Caco-2 (cell line): ENCODE measurements at regions not wholly inside any gene's neighbourhood (a gene's known extent, or its start where the extent isn't known, plus 50 kb on each side); places are given as distances from the start of the nearest gene placed in this dataset.

Experiments
- BruUV-seq: library from RNA; stranded (reverse); fragments of 400-500 nt; replicated peaks from 2 replicates; lab custom pipeline; 2021; lab: Mats Ljungman, UMichigan
- CTCF ChIA-PET: fragments of 300-600 bp; sonication (Branson Sonifier 250); formaldehyde crosslinking; loops from one replicate; lab custom pipeline; 2022; ENCODE audit warnings: antibody characterized with exemption; lab: Charles Lee
- POLR2A ChIA-PET: fragments of 300-600 bp; sonication (Branson Sonifier 250); formaldehyde crosslinking; loops from one replicate; lab custom pipeline; 2022; ENCODE audit warnings: antibody characterized with exemption; lab: Charles Lee
- DNase-seq, 2 experiments: peaks; one replicate each; pipeline versions ENCODE4 v3.0.0 to v3.0.0-alpha.2; 2020 to 2022
- H3K27me3 ChIP-seq: replicated peaks from 2 replicates; pipeline ENCODE4 v1.6.0; 2011; ENCODE audit warnings: low read length; ENCODE audit not compliant: control insufficient read depth, insufficient read depth
- H3K36me3 ChIP-seq: 2 replicates; pipeline ENCODE4 v1.5.1; 2011; ENCODE audit warnings: low read length; ENCODE audit not compliant: control insufficient read depth, insufficient read depth
- H3K4me1 ChIP-seq: fragments of 250-450 bp; sonication (Bioruptor Pico); 2 replicates; pipeline ENCODE4 v1.5.1; 2020; ENCODE audit warnings: mild to moderate bottlenecking
- H3K4me3 ChIP-seq: 2 replicates; pipeline ENCODE4 v1.5.1; 2011; ENCODE audit warnings: low read depth, mild to moderate bottlenecking, control low read depth, low read length
- H3K9me3 ChIP-seq: fragments of 250-450 bp; sonication (Bioruptor Pico); 2 replicates; pipeline ENCODE4 v1.5.1; 2020; ENCODE audit warnings: mild to moderate bottlenecking, moderate library complexity
- H3K27ac Mint-ChIP-seq: one replicate; pipeline ENCODE4 v1.8.0; 2022; ENCODE audit warnings: mixed read lengths; ENCODE audit not compliant: unreplicated experiment
- H3K27me3 Mint-ChIP-seq: one replicate; pipeline ENCODE4 v1.8.0; 2022; ENCODE audit warnings: mixed read lengths; ENCODE audit not compliant: insufficient read depth, unreplicated experiment
- H3K36me3 Mint-ChIP-seq: one replicate; pipeline ENCODE4 v1.8.0; 2022; ENCODE audit warnings: mild to moderate bottlenecking, mixed read lengths; ENCODE audit not compliant: insufficient read depth, unreplicated experiment
- H3K4me1 Mint-ChIP-seq: one replicate; pipeline ENCODE4 v1.8.0; 2022; ENCODE audit warnings: low read depth, mixed read lengths; ENCODE audit not compliant: unreplicated experiment
- H3K4me3 Mint-ChIP-seq: one replicate; pipeline ENCODE4 v1.8.0; 2022; ENCODE audit warnings: mild to moderate bottlenecking, moderate library complexity, mixed read lengths; ENCODE audit not compliant: unreplicated experiment
- H3K9me3 Mint-ChIP-seq: one replicate; pipeline ENCODE4 v1.8.0; 2022; ENCODE audit warnings: mixed read lengths; ENCODE audit not compliant: unreplicated experiment
- CTCF ChIP-seq, 2 experiments: fragments of 200-600 bp in 1 of 2; IDR thresholded peaks; 1 replicate in 1 of 2; 2 replicates in 1 of 2; pipeline versions ENCODE4 v1.5.1 to v1.8.0; 2011 to 2022; ENCODE audit warnings: antibody characterized with exemption in 1 of 2, control low read depth in 1 of 2, inconsistent platforms in 1 of 2, low read depth in 1 of 2, low read length in 1 of 2, mild to moderate bottlenecking in 1 of 2, moderate library complexity in 1 of 2; ENCODE audit not compliant: insufficient read depth in 1 of 2, severe bottlenecking in 1 of 2, unreplicated experiment in 1 of 2
- intact Hi-C: fragments of 100-400 bp; cut with micrococcal nuclease; formaldehyde crosslinking; loops from one replicate; pipeline ENCODE4 v1.10.0; 2022; ENCODE audit not compliant: unreplicated experiment

- intact Hi-C loops = no loop called here
- no TSS peak for BruUV-seq
- ChIA-PET POLR2A (no interaction called here), CTCF (no interaction called here)
- Histone ChIP-seq H3K36me3 (no peaks in the 10 kb centered on the region), H3K4me1 (no peaks in the 10 kb centered on the region), H3K9me3 (no peaks in the 10 kb centered on the region), H3K4me3 (no peak overlapping the region), H3K27me3 (no peaks in the 10 kb centered on the region)
- Mint-ChIP-seq H3K4me1 (no peaks in the 10 kb centered on the region), H3K27me3 (peaks cover 2% of the 10 kb centered on the region), H3K27ac (no peak overlapping the region), H3K4me3 (no peak overlapping the region), H3K36me3 (no peaks in the 10 kb centered on the region), H3K9me3 (no peaks in the 10 kb centered on the region)
- no peak for TF ChIP-seq CTCF (IDR thresholded peaks at IDR 0.05; ENCODE audit: insufficient read depth in 1 of 2, low read depth in 1 of 2, low read length in 1 of 2, severe bottlenecking in 1 of 2, unreplicated experiment in 1 of 2)
- DNase-seq = no peak
Observed at GRCh38 chr6:51257938-51258337, 439.3 kb downstream of the TFAP2B start.

- no peak overlapping the region for H3K4me3 Mint-ChIP-seq
- H3K27me3 Mint-ChIP-seq = peaks cover 2% of the 10 kb centered on the region
- H3K27ac Mint-ChIP-seq = no peak overlapping the region
- no peak for TF ChIP-seq CTCF (IDR thresholded peaks at IDR 0.05; ENCODE audit: insufficient read depth in 1 of 2, low read depth in 1 of 2, low read length in 1 of 2, severe bottlenecking in 1 of 2, unreplicated experiment in 1 of 2)
- no peaks in the 10 kb centered on the region for H3K9me3 Mint-ChIP-seq
- H3K4me3 ChIP-seq = no peak overlapping the region
- H3K36me3 Mint-ChIP-seq = no peaks in the 10 kb centered on the region
- no peaks in the 10 kb centered on the region for H3K27me3 ChIP-seq
- no peaks in the 10 kb centered on the region for H3K36me3 ChIP-seq
- intact Hi-C loops = no loop called here
- ChIA-PET CTCF (no interaction called here), POLR2A (no interaction called here)
- no peaks in the 10 kb centered on the region for H3K4me1 Mint-ChIP-seq
- no peaks in the 10 kb centered on the region for H3K9me3 ChIP-seq
- no peak for DNase-seq
- H3K4me1 ChIP-seq = no peaks in the 10 kb centered on the region
- BruUV-seq = no TSS peak
Observed at GRCh38 chr6:51260003-51260402, 441.3 kb downstream of the TFAP2B start.

- no peaks in the 10 kb centered on the region for H3K36me3 ChIP-seq
- intact Hi-C loops = no loop called here
- no peaks in the 10 kb centered on the region for H3K9me3 ChIP-seq
- Mint-ChIP-seq H3K27me3 (peaks cover 2% of the 10 kb centered on the region), H3K9me3 (no peaks in the 10 kb centered on the region), H3K27ac (no peak overlapping the region), H3K4me3 (no peak overlapping the region), H3K36me3 (no peaks in the 10 kb centered on the region), H3K4me1 (no peaks in the 10 kb centered on the region)
- H3K4me3 ChIP-seq = no peak overlapping the region
- H3K4me1 ChIP-seq = no peaks in the 10 kb centered on the region
- no peak for DNase-seq
- CTCF ChIA-PET = no interaction called here
- no peaks in the 10 kb centered on the region for H3K27me3 ChIP-seq
- no TSS peak for BruUV-seq
- TF ChIP-seq CTCF (IDR thresholded peaks at IDR 0.05; ENCODE audit: insufficient read depth in 1 of 2, low read depth in 1 of 2, low read length in 1 of 2, severe bottlenecking in 1 of 2, unreplicated experiment in 1 of 2) = no peak
- POLR2A ChIA-PET = no interaction called here
Observed at GRCh38 chr6:51261691-51262090, 443.0 kb downstream of the TFAP2B start.
